Ecto neural progenitor cell (in vitro differentiated cells): ENCODE measurements at regions not wholly inside any gene's neighbourhood (a gene's known extent, or its start where the extent isn't known, plus 50 kb on each side); places are given as distances from the start of the nearest gene placed in this dataset.

ENCODE experiments used
- DNase-seq: peaks from one replicate; pipeline ENCODE4 v3.0.0-alpha.2; 2018; ENCODE audit warnings: low spot score

- DNase-seq: no peak
These were observed 481.4 kb downstream of the PLA2G4A start for GRCh38 chr1:187310038-187310631.

- no peak for DNase-seq
These were observed 484.4 kb downstream of the PLA2G4A start for GRCh38 chr1:187313115-187313514.

GRCh38 chr1:187326557-187326956 lies 497.8 kb downstream of the PLA2G4A start:
- no peak for DNase-seq

- no peak for DNase-seq
These were observed 507.9 kb downstream of the PLA2G4A start for GRCh38 chr1:187336441-187337168.

GRCh38 chr1:187338762-187339412 lies 510.1 kb downstream of the PLA2G4A start:
- DNase-seq: no peak

- no peak for DNase-seq
These were observed 513.7 kb downstream of the PLA2G4A start for GRCh38 chr1:187342495-187342894.

- DNase-seq: no peak
These were observed 545.3 kb downstream of the PLA2G4A start for GRCh38 chr1:187374082-187374481.

- DNase-seq: no peak
These were observed 546.0 kb downstream of the PLA2G4A start for GRCh38 chr1:187374742-187375141.

- DNase-seq: no peak
These were observed 554.6 kb downstream of the PLA2G4A start for GRCh38 chr1:187383366-187383765.

- DNase-seq: no peak
These were observed 555.8 kb downstream of the PLA2G4A start for GRCh38 chr1:187384504-187384903.

GRCh38 chr1:187390215-187390818 lies 561.6 kb downstream of the PLA2G4A start:
- DNase-seq: no peak

- DNase-seq: no peak
These were observed 567.5 kb downstream of the PLA2G4A start for GRCh38 chr1:187396226-187396625.

GRCh38 chr1:187396929-187397796 lies 568.4 kb downstream of the PLA2G4A start:
- DNase-seq: no peak

- DNase-seq: peak; percentile 47
These were observed 579.7 kb downstream of the PLA2G4A start for GRCh38 chr1:187408212-187409004.

GRCh38 chr1:187409341-187409740 lies 580.6 kb downstream of the PLA2G4A start:
- no peak for DNase-seq

GRCh38 chr1:187411118-187411517 lies 582.4 kb downstream of the PLA2G4A start:
- DNase-seq: no peak

- DNase-seq: no peak
These were observed 584.8 kb downstream of the PLA2G4A start for GRCh38 chr1:187413405-187414169.

GRCh38 chr1:187415065-187415464 lies 586.3 kb downstream of the PLA2G4A start:
- DNase-seq: no peak

GRCh38 chr1:187417520-187417919 lies 588.8 kb downstream of the PLA2G4A start:
- DNase-seq: no peak

GRCh38 chr1:187433598-187433997 lies 604.8 kb downstream of the PLA2G4A start:
- DNase-seq: no peak
